GM12892 (cell line): ENCODE measurements at regions not wholly inside any gene's neighbourhood (a gene's known extent, or its start where the extent isn't known, plus 50 kb on each side); places are given as distances from the start of the nearest gene placed in this dataset.

Source experiments
- POLR2AphosphoS5 ChIP-seq: IDR thresholded peaks from 2 replicates; pipeline ENCODE4 v1.6.1; 2011; ENCODE audit warnings: low read depth, low read length, control low read depth
- TAF1 ChIP-seq: IDR thresholded peaks from 2 replicates; pipeline ENCODE4 v1.6.1; 2011; ENCODE audit warnings: low read depth, mild to moderate bottlenecking, control low read depth, low read length, borderline replicate concordance

DNA sequence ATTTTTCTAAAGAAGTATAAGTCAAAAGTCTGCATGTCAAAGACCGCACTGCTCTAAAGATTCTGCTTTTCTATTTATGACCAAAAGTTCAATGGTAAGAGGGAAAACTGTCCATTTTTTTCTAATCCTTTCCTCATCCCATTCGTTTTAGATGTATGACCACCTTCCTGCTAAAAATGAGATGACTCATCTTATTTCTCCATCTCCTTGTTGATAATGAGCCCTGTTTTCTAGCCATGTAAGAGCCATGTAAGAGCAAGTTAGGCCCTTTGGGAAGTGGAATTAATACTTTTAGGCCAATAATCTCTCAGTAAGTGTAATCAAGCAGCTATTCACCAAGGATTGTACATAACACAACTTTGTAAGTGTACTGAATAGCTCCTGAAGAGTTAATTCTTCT is 475.6 kb upstream of the B3GALT2 start:
- TF ChIP-seq TAF1 (no peak), POLR2AphosphoS5 (no peak)
